ENCODE measurements at regions not wholly inside any gene's neighbourhood (a gene's known extent, or its start where the extent isn't known, plus 50 kb on each side); places are given as distances from the start of the nearest gene placed in this dataset.

DNA sequence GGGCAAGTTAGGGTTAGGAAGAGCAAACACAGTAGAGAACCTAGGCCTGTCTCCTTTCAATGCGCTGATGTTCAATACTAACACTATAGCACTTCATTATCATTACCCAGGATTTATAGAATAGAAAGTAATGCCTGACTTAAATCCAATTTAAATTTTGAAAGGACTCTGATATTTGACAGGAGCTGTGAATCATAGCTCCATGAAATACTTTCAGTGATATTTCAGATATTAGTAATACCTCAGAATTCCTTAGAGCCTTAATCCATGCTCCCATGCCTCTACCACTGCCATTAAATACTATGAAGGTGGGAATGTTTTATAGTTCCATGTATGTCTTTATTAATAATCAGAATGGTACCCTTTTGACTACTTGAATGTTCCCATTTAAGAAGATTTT is 530.2 kb downstream of the BCKDHB start:
- no peak for TF ChIP-seq POLR2A (IDR thresholded peaks at IDR 0.05)
- TF ChIP-seq, protein P1, sequence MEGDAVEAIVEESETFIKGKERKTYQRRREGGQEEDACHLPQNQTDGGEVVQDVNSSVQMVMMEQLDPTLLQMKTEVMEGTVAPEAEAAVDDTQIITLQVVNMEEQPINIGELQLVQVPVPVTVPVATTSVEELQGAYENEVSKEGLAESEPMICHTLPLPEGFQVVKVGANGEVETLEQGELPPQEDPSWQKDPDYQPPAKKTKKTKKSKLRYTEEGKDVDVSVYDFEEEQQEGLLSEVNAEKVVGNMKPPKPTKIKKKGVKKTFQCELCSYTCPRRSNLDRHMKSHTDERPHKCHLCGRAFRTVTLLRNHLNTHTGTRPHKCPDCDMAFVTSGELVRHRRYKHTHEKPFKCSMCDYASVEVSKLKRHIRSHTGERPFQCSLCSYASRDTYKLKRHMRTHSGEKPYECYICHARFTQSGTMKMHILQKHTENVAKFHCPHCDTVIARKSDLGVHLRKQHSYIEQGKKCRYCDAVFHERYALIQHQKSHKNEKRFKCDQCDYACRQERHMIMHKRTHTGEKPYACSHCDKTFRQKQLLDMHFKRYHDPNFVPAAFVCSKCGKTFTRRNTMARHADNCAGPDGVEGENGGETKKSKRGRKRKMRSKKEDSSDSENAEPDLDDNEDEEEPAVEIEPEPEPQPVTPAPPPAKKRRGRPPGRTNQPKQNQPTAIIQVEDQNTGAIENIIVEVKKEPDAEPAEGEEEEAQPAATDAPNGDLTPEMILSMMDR (IDR thresholded peaks at IDR 0.05), result no peak
- no peak for TF ChIP-seq POLR2AphosphoS5 (IDR thresholded peaks at IDR 0.05)

Data from prostate gland (tissue), 2 donors.